NT2/D1 (cell line): ENCODE measurements at regions not wholly inside any gene's neighbourhood (a gene's known extent, or its start where the extent isn't known, plus 50 kb on each side); places are given as distances from the start of the nearest gene placed in this dataset.
"Not testable (repeated sequence)": the region's sequence is repeated elsewhere in the genome, so short reads cannot be mapped to it uniquely, and the experiment has no call there.

Experiments
- DNase-seq: peaks from one replicate; pipeline ENCODE4 v3.0.0-alpha.2; 2011; ENCODE audit warnings: low read depth, low spot score
- H3K27me3 ChIP-seq: 2 replicates; pipeline ENCODE4 v1.6.0; 2011; ENCODE audit warnings: mild to moderate bottlenecking; ENCODE audit not compliant: insufficient read length, insufficient read depth
- H3K36me3 ChIP-seq: 2 replicates; pipeline ENCODE4 v1.6.1; 2011; ENCODE audit warnings: mild to moderate bottlenecking, low read length, mixed read lengths; ENCODE audit not compliant: insufficient read depth, insufficient read length
- H3K4me1 ChIP-seq: 2 replicates; pipeline ENCODE4 v1.5.1; 2011; ENCODE audit not compliant: insufficient read depth, insufficient read length
- H3K4me3 ChIP-seq: 2 replicates; pipeline ENCODE4 v1.5.1; 2011; ENCODE audit warnings: low read depth; ENCODE audit not compliant: insufficient read length
- H3K9ac ChIP-seq: 2 replicates; pipeline ENCODE4 v1.6.0; 2011; ENCODE audit warnings: low read depth; ENCODE audit not compliant: insufficient read length
- H3K9me3 ChIP-seq: 2 replicates; pipeline ENCODE4 v1.5.1; 2011; ENCODE audit warnings: mild to moderate bottlenecking, low read length; ENCODE audit not compliant: insufficient read depth
- SUZ12 ChIP-seq: IDR thresholded peaks from 2 replicates; pipeline ENCODE4 v1.6.1; 2011; ENCODE audit not compliant: insufficient read length, insufficient read depth; ENCODE audit errors: extremely low read depth
- YY1 ChIP-seq: IDR thresholded peaks from 2 replicates; pipeline ENCODE4 v1.6.1; 2011; ENCODE audit not compliant: insufficient read length, insufficient read depth
- ZNF274 ChIP-seq: IDR thresholded peaks from 2 replicates; pipeline ENCODE4 v1.6.1; 2011; ENCODE audit warnings: mild to moderate bottlenecking, low read depth, low read length

DNA sequence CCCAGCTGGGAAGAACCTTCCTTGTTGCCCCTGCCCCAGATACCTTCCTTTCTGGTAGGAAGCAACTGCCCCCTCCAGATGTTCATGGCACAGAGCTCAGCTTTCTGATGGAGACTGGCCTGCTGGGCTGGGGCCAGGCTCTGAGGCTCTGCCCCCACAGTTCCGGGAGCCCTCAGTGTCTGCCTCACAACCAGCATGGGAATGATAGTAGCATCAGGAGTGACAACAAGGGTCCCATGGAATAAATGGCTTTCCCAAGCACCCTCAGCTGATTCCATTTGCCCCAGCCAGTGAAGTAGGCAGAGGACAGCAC lies 65.6 kb upstream of the IQSEC1 start:
- H3K9me3 ChIP-seq, result no peaks in the 10 kb centered on the region
- no peaks in the 10 kb centered on the region for H3K27me3 ChIP-seq
- TF ChIP-seq SUZ12 (no peak), ZNF274 (no peak), YY1 (no peak)
- DNase-seq, result no peak
- H3K4me1 ChIP-seq, result peaks cover 9% of the 10 kb centered on the region
- no peak overlapping the region for H3K9ac ChIP-seq
- H3K4me3 ChIP-seq, result no peak overlapping the region
- H3K36me3 ChIP-seq, result no peaks in the 10 kb centered on the region

DNA sequence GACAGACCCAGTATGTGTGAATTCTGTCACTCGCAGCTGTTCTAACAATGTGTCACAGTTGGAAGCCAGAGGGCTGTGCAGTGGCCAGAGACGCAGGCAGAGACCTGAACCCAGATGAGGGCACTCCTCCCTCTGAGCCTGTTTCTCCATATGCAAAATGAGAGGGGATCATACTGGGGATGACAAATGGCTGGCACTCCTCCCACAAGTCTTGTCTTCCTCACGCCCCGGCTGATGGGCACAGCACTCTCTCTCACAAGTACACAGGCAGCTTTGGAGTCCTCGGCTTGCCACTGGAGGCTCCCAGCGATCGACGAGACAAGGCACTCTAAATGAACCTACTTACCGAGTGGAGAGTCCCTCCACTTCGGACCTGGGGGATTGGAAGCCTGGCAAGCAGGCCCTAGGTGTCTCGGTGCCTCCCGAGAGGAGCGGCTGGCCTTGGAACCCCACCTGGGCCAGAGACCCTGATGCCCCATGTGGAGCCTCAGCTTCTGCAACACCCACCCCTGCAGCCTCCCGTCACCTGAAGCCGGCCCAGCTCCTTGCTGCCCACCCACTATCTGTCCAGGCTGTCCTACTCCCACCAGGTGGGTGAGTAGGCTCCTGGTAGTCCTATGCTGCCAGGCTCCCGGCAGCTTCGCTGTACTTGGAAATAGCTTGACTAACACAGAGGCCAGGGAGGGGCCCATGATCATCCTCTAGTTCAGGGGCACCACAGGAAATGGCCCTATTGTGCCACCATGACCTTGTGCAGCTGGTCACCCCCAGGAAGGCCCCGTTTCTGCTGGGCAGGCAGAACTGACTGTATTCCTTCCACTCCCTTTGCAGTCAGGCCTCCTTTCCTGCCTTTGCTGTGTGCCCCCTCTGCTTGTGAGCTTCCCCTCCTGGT lies 65.0 kb upstream of the IQSEC1 start:
- no peak overlapping the region for H3K9ac ChIP-seq
- no peaks in the 10 kb centered on the region for H3K27me3 ChIP-seq
- TF ChIP-seq YY1, result no peak
- TF ChIP-seq SUZ12, result no peak
- no peak for TF ChIP-seq ZNF274

GRCh38 chr3:13136848-13137247 lies 63.6 kb upstream of the IQSEC1 start:
- not testable (repeated sequence) for DNase-seq, H3K27me3 ChIP-seq, H3K9ac ChIP-seq, H3K4me1 ChIP-seq, H3K9me3 ChIP-seq, H3K4me3 ChIP-seq, H3K36me3 ChIP-seq

More for the DNA sequence above, 65.0 kb upstream of the IQSEC1 start:
- no peaks in the 10 kb centered on the region for H3K9me3 ChIP-seq
- DNase-seq, result no peak
- peaks cover 9% of the 10 kb centered on the region for H3K4me1 ChIP-seq
- no peak overlapping the region for H3K4me3 ChIP-seq
- no peaks in the 10 kb centered on the region for H3K36me3 ChIP-seq

DNA sequence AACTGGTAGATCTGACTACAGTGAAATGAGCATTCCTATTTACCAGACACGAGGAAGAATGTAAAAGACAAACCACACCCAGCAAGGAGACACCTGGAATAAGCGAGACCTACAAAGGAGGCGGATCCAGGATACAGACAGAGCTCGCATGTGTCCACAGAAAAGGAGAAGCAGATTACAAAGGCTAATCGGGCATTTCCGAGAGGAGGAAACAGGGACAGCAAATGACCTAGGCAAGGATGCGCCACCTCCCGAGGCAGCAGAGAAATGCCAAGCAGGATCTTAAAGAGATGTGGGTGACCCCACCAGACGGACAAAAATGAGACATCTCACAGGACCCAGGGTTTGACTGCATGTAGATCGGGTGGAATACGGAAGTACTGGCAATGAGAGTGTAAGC lies 63.2 kb upstream of the IQSEC1 start:
- Histone ChIP-seq H3K4me1 (peaks cover 9% of the 10 kb centered on the region), H3K27me3 (no peaks in the 10 kb centered on the region), H3K4me3 (no peak overlapping the region), H3K9me3 (no peaks in the 10 kb centered on the region), H3K36me3 (no peaks in the 10 kb centered on the region), H3K9ac (no peak overlapping the region)
- no peak for TF ChIP-seq SUZ12
- no peak for TF ChIP-seq ZNF274
- no peak for TF ChIP-seq YY1
- no peak for DNase-seq

- Histone ChIP-seq H3K36me3 (no peaks in the 10 kb centered on the region), H3K27me3 (no peaks in the 10 kb centered on the region), H3K4me1 (peaks cover 9% of the 10 kb centered on the region), H3K9me3 (no peaks in the 10 kb centered on the region), H3K4me3 (no peak overlapping the region), H3K9ac (peak overlapping the region; percentile 5)
- DNase-seq, result no peak
- no peak for TF ChIP-seq YY1
- no peak for TF ChIP-seq SUZ12
- no peak for TF ChIP-seq ZNF274
These were observed 62.6 kb upstream of the IQSEC1 start for GRCh38 chr3:13135811-13136321.

DNA sequence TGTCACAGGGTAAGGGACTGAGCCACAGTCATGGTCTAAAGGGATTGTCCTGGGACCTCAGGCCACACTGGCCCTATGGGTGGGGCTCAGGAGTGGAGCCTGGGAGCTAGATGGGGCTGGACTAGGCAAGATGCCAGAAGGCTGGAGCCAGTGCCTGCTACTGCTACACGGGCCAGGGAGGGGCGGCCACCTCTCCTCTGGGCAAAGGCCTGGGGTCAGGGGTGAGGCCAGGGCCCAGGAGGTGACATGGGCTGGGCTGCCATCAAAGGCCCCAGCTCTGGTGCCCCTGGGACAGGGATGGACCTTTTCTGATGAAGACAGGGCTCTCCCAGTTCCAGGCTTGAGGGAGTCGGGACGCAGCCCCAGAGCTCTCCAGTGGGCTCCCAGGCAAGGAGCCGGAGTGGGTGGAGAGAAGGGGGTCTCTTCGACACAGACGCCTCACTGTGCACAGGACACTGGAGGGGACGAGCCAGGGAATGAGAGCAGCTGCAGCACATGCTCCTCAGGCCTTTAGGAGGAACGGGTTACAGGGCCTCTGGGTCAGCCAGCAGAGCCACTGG lies 62.1 kb upstream of the IQSEC1 start:
- TF ChIP-seq SUZ12, result no peak
- no peak for TF ChIP-seq YY1
- no peak for TF ChIP-seq ZNF274
- no peaks in the 10 kb centered on the region for H3K36me3 ChIP-seq
- no peaks in the 10 kb centered on the region for H3K9me3 ChIP-seq
- H3K4me1 ChIP-seq, result peaks cover 9% of the 10 kb centered on the region
- H3K4me3 ChIP-seq, result no peak overlapping the region
- H3K27me3 ChIP-seq, result no peaks in the 10 kb centered on the region
- DNase-seq, result no peak
- peak overlapping the region; percentile 5 for H3K9ac ChIP-seq

GRCh38 chr3:13134879-13135206 lies 61.6 kb upstream of the IQSEC1 start:
- no peak for TF ChIP-seq SUZ12
- no peak for TF ChIP-seq ZNF274
- TF ChIP-seq YY1, result no peak
- Histone ChIP-seq H3K9me3 (no peaks in the 10 kb centered on the region), H3K4me3 (no peak overlapping the region), H3K9ac (peak overlapping the region; percentile 5), H3K27me3 (no peaks in the 10 kb centered on the region), H3K4me1 (peaks cover 9% of the 10 kb centered on the region), H3K36me3 (no peaks in the 10 kb centered on the region)
- DNase-seq, result no peak
